GM12878 (cell line): ENCODE measurements at regions not wholly inside any gene's neighbourhood (a gene's known extent, or its start where the extent isn't known, plus 50 kb on each side); places are given as distances from the start of the nearest gene placed in this dataset.

Experiments used
- ATAC-seq: fragments of 200-7000 bp; cut with Tn5 transposase; 3 replicates; pipeline ENCODE4 v1.9.1; 2020; ENCODE audit warnings: mild to moderate bottlenecking, moderate library complexity
- BruUV-seq: library from RNA; stranded (reverse); fragments of 400-500 nt; replicated peaks from 2 replicates; lab custom pipeline; 2021; lab: Mats Ljungman, UMichigan
- CTCF ChIA-PET: fragments of 300-600 bp; sonication (Branson Sonifier 250); formaldehyde crosslinking; extraction: SDS; loops from one replicate; lab custom pipeline; 2021; ENCODE audit warnings: inconsistent platforms; lab: Yijun Ruan, JAX
- POLR2A ChIA-PET: fragments of 350-600 bp; formaldehyde crosslinking; extraction: SDS; loops from one replicate; lab custom pipeline; 2021; ENCODE audit warnings: inconsistent platforms; lab: Charles Lee
- RAD21 ChIA-PET: fragments of 300-600 bp; sonication (Branson Sonifier 250); formaldehyde crosslinking; loops from one replicate; lab custom pipeline; 2023; ENCODE audit warnings: antibody characterized with exemption; ENCODE audit not compliant: unreplicated experiment; lab: Charles Lee
- SMC1A ChIA-PET: fragments of 300-600 bp; sonication (Branson Sonifier 250); formaldehyde crosslinking; loops from one replicate; lab custom pipeline; 2023; ENCODE audit not compliant: unreplicated experiment, uncharacterized antibody; lab: Charles Lee
- DNase-seq: peaks from one replicate; pipeline ENCODE4 v3.0.0-alpha.2; 2011; ENCODE audit warnings: low read depth, low spot score
- FAIRE-seq: peaks from 3 replicates; lab custom pipeline; 2011; peaks lifted over from hg19 to GRCh38; lab: Jason Lieb, UNC
- H2AFZ ChIP-seq: 2 replicates; pipeline ENCODE4 v1.6.0; 2011; ENCODE audit warnings: low read depth, low read length, control low read depth; ENCODE audit not compliant: control insufficient read depth
- H3K27ac ChIP-seq: 2 replicates; pipeline ENCODE4 v1.5.1; 2011; ENCODE audit warnings: control low read depth; ENCODE audit not compliant: control insufficient read depth, insufficient read depth
- H3K27me3 ChIP-seq, 2 experiments: replicated peaks in 1 of 2; 2 replicates each; pipeline versions ENCODE4 v1.6.0 to v1.6.1; 2011; ENCODE audit warnings: low read length in 1 of 2; ENCODE audit not compliant: control insufficient read depth in 2 of 2, insufficient read depth in 2 of 2
- H3K36me3 ChIP-seq, 2 experiments: 2 replicates each; pipeline ENCODE4 v1.5.1; 2011; ENCODE audit warnings: low read length in 1 of 2; ENCODE audit not compliant: control insufficient read depth in 2 of 2, insufficient read depth in 2 of 2
- H3K4me1 ChIP-seq: 2 replicates; pipeline ENCODE4 v1.6.1; 2011; ENCODE audit warnings: mild to moderate bottlenecking, low read length, moderate library complexity, mixed read lengths; ENCODE audit not compliant: control insufficient read depth, insufficient read depth
- H3K4me2 ChIP-seq: 2 replicates; pipeline ENCODE4 v1.6.0; 2011; ENCODE audit warnings: control low read depth; ENCODE audit not compliant: control insufficient read depth, insufficient read depth
- H3K4me3 ChIP-seq: fragments of 200-600 bp; sonication (generic); 2 replicates; pipeline ENCODE4 v1.5.1; 2016
- H3K79me2 ChIP-seq: 2 replicates; pipeline ENCODE4 v1.6.0; 2011; ENCODE audit warnings: low read length; ENCODE audit not compliant: control insufficient read depth, insufficient read depth
- H3K9ac ChIP-seq: 2 replicates; pipeline ENCODE4 v1.8.0; 2011; ENCODE audit warnings: low read length, control low read depth, mixed read lengths; ENCODE audit not compliant: control insufficient read depth, insufficient read depth
- H3K9me3 ChIP-seq: replicated peaks from 3 replicates; pipeline ENCODE4 v1.5.1; 2011; ENCODE audit warnings: mild to moderate bottlenecking, low read length; ENCODE audit not compliant: control insufficient read depth, insufficient read depth
- H4K20me1 ChIP-seq: 2 replicates; pipeline ENCODE4 v1.6.0; 2011; ENCODE audit not compliant: control insufficient read depth, insufficient read depth
- HDGF ChIP-seq: fragments of 450-650 bp; IDR thresholded peaks from 2 replicates; pipeline ENCODE4 v1.6.1; 2016; ENCODE audit warnings: antibody characterized with exemption
- HSF1 ChIP-seq: fragments of 150-350 bp; IDR thresholded peaks from 2 replicates; pipeline ENCODE4 v1.6.1; 2014; ENCODE audit warnings: mild to moderate bottlenecking, low read depth, low read length
- KLF5 ChIP-seq: fragments of 450-650 bp; IDR thresholded peaks from 2 replicates; pipeline ENCODE4 v1.6.1; 2014; ENCODE audit warnings: mild to moderate bottlenecking; ENCODE audit not compliant: partially characterized antibody
- MLLT1 ChIP-seq: fragments of 450-650 bp; IDR thresholded peaks from 2 replicates; pipeline ENCODE4 v1.6.1; 2016; ENCODE audit warnings: mild to moderate bottlenecking
- MXI1 ChIP-seq: fragments of 150-350 bp; IDR thresholded peaks from 2 replicates; pipeline ENCODE4 v1.6.1; 2011; ENCODE audit warnings: low read depth, mild to moderate bottlenecking, inconsistent platforms, low read length, improper control_type of control experiment
- NR2F1 ChIP-seq: fragments of 450-650 bp; conservative IDR thresholded peaks from 2 replicates; pipeline ENCODE4 v1.6.1; 2017; ENCODE audit warnings: mild to moderate bottlenecking
- SMAD5 ChIP-seq: IDR thresholded peaks from 2 replicates; pipeline ENCODE4 v1.6.1; 2016; ENCODE audit warnings: antibody characterized with exemption, low read depth
- ZNF622 ChIP-seq: fragments of 450-650 bp; IDR thresholded peaks from 2 replicates; pipeline ENCODE4 v1.6.1; 2017; ENCODE audit warnings: mild to moderate bottlenecking, inconsistent platforms
- WGBS: methylation state at CpG from one replicate; pipeline ENCODE4 v1.1.6; 2016; ENCODE audit warnings: low lambda C conversion rate; ENCODE audit not compliant: insufficient replicate concordance, insufficient coverage; ENCODE audit errors: missing lambda C conversion rate; 5-methylcytosine and 5-hydroxymethylcytosine counted together
- in situ Hi-C: fragments of 300-500 bp; cut with MboI; formaldehyde crosslinking; loops from 9 replicates; pipeline ENCODE4 v1.14.3; 2018; ENCODE audit warnings: mixed read lengths
- intact Hi-C: fragments of 100-400 bp; cut with micrococcal nuclease; formaldehyde crosslinking; loops from one replicate; pipeline ENCODE4 v1.14.2; 2022; ENCODE audit not compliant: unreplicated experiment
- TF ChIP-seq, protein P1 (sequence below): fragments of 450-650 bp; IDR thresholded peaks from 2 replicates; pipeline ENCODE4 v1.6.1; 2014; ENCODE audit warnings: mild to moderate bottlenecking
- TF ChIP-seq, protein P2 (sequence below): fragments of 450-650 bp; IDR thresholded peaks from 2 replicates; pipeline ENCODE4 v1.6.1; 2017; ENCODE audit warnings: mild to moderate bottlenecking

DNA sequence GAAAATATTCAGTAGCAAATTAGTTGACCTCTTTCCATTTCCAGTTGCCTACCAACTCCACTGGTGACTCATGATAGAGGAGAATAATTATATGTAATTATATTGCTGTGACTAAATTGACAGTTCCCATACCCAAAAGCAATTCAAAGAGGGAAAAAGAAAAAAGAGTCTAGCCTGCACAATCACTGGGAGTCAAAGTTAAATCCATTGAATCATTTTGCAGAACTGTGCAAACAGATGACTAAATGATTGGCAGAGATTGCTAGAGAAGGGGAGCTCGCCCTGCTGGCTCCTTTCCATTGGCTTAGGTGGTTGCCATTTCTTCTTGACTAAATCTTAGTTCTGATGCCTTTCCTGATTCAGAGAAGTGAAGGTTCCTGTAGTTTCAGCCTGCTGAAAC is 1228.6 kb upstream of the SORCS1 start:
- ChIA-PET SMC1A (interaction anchor here (1.3 kb wide), 1 partner anchor 8 kb away, joined by 3 read pairs; no protein-coding TSS in a partner anchor), RAD21 (no interaction called here), POLR2A (no interaction called here), CTCF (no interaction called here)
- ATAC-seq (no peak), DNase-seq (no peak), FAIRE-seq (no peak)
- H3K9me3 ChIP-seq, result no peaks in the 10 kb centered on the region
- TF ChIP-seq HSF1 (no peak), MLLT1 (no peak), NR2F1 (no peak), ZNF622 (no peak), MXI1 (no peak), SMAD5 (no peak), KLF5 (no peak), HDGF (no peak)
- TF ChIP-seq, protein P1, sequence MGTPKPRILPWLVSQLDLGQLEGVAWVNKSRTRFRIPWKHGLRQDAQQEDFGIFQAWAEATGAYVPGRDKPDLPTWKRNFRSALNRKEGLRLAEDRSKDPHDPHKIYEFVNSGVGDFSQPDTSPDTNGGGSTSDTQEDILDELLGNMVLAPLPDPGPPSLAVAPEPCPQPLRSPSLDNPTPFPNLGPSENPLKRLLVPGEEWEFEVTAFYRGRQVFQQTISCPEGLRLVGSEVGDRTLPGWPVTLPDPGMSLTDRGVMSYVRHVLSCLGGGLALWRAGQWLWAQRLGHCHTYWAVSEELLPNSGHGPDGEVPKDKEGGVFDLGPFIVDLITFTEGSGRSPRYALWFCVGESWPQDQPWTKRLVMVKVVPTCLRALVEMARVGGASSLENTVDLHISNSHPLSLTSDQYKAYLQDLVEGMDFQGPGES, result no peak
- TF ChIP-seq, protein P2, sequence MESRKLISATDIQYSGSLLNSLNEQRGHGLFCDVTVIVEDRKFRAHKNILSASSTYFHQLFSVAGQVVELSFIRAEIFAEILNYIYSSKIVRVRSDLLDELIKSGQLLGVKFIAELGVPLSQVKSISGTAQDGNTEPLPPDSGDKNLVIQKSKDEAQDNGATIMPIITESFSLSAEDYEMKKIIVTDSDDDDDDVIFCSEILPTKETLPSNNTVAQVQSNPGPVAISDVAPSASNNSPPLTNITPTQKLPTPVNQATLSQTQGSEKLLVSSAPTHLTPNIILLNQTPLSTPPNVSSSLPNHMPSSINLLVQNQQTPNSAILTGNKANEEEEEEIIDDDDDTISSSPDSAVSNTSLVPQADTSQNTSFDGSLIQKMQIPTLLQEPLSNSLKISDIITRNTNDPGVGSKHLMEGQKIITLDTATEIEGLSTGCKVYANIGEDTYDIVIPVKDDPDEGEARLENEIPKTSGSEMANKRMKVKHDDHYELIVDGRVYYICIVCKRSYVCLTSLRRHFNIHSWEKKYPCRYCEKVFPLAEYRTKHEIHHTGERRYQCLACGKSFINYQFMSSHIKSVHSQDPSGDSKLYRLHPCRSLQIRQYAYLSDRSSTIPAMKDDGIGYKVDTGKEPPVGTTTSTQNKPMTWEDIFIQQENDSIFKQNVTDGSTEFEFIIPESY, result no peak
- H3K4me2 ChIP-seq, result no peak overlapping the region
- no peaks in the 10 kb centered on the region for H3K27me3 ChIP-seq
- H3K4me1 ChIP-seq, result no peaks in the 10 kb centered on the region
- H3K36me3 ChIP-seq, result no peaks in the 10 kb centered on the region
- in situ Hi-C loops (no loop called here), intact Hi-C loops (no loop called here)
- no peak overlapping the region for H3K9ac ChIP-seq
- H3K4me3 ChIP-seq, result no peak overlapping the region
- WGBS, result 0% methylated on average over 1 of the region's 1 CpG
- H2AFZ ChIP-seq, result no peak overlapping the region
- no TSS peak for BruUV-seq
- no peak overlapping the region for H3K27ac ChIP-seq
- no peaks in the 10 kb centered on the region for H3K79me2 ChIP-seq
- no peaks in the 10 kb centered on the region for H4K20me1 ChIP-seq
